ENCODE measurements at regions not wholly inside any gene's neighbourhood (a gene's known extent, or its start where the extent isn't known, plus 50 kb on each side); places are given as distances from the start of the nearest gene placed in this dataset.

- TF ChIP-seq POLR2A (IDR thresholded peaks at IDR 0.05) (no peak), CTCF (IDR thresholded peaks at IDR 0.05 in 4 of 5, conservative IDR thresholded peaks at IDR 0.05 in 1 of 5) (no peak)
Measured at GRCh38 chr11:111018566-111018965, 227.0 kb upstream of the POU2AF2 start.
